Stimulated activated CD8-positive, alpha-beta memory T cell treated with anti-CD3 and anti-CD28 coated beads, Interleukin-4, amount 100 ng/mL, for 48 hours (primary cell): ENCODE measurements at regions not wholly inside any gene's neighbourhood (a gene's known extent, or its start where the extent isn't known, plus 50 kb on each side); places are given as distances from the start of the nearest gene placed in this dataset.

ENCODE experiments used
- DNase-seq: peaks from one replicate; pipeline ENCODE4 v3.0.0-alpha.2; 2020

- DNase-seq = no peak
Measured at GRCh38 chr20:40809361-40809760, 120.3 kb upstream of the MAFB start.

GRCh38 chr20:40810332-40811000 is 121.4 kb upstream of the MAFB start:
- no peak for DNase-seq

GRCh38 chr20:40811004-40811403 is 122.0 kb upstream of the MAFB start:
- DNase-seq = no peak

- DNase-seq = no peak
Measured at GRCh38 chr20:40811660-40812414, 122.8 kb upstream of the MAFB start.

- no peak for DNase-seq
Measured at GRCh38 chr20:40812415-40812925, 123.4 kb upstream of the MAFB start.

GRCh38 chr20:40813029-40813431 is 124.0 kb upstream of the MAFB start:
- no peak for DNase-seq

GRCh38 chr20:40813708-40814630 is 124.9 kb upstream of the MAFB start:
- no peak for DNase-seq

- no peak for DNase-seq
Measured at GRCh38 chr20:40814631-40814960, 125.6 kb upstream of the MAFB start.

- no peak for DNase-seq
Measured at GRCh38 chr20:40815156-40816038, 126.4 kb upstream of the MAFB start.

GRCh38 chr20:40816039-40816352 is 127.0 kb upstream of the MAFB start:
- DNase-seq = no peak

GRCh38 chr20:40821429-40821828 is 132.4 kb upstream of the MAFB start:
- no peak for DNase-seq

- no peak for DNase-seq
Measured at GRCh38 chr20:40826699-40827098, 137.7 kb upstream of the MAFB start.

- DNase-seq = no peak
Measured at GRCh38 chr20:40835321-40835720, 146.3 kb upstream of the MAFB start.

GRCh38 chr20:40838509-40838908 is 149.5 kb upstream of the MAFB start:
- no peak for DNase-seq

GRCh38 chr20:40843251-40843650 is 154.2 kb upstream of the MAFB start:
- DNase-seq = no peak

GRCh38 chr20:40844332-40844731 is 155.3 kb upstream of the MAFB start:
- no peak for DNase-seq

GRCh38 chr20:40848096-40848495 is 159.1 kb upstream of the MAFB start:
- DNase-seq = no peak

- no peak for DNase-seq
Measured at GRCh38 chr20:40848526-40848925, 159.5 kb upstream of the MAFB start.

GRCh38 chr20:40849456-40849855 is 160.4 kb upstream of the MAFB start:
- DNase-seq = no peak

- DNase-seq = no peak
Measured at GRCh38 chr20:40851051-40851450, 162.0 kb upstream of the MAFB start.

GRCh38 chr20:40855269-40855668 is 166.2 kb upstream of the MAFB start:
- DNase-seq = no peak

GRCh38 chr20:40856653-40857052 is 167.6 kb upstream of the MAFB start:
- DNase-seq = no peak

- DNase-seq = no peak
Measured at GRCh38 chr20:40860487-40860902, 168.1 kb upstream of the TOP1 start.
